AG04450 (cell line): ENCODE measurements at regions not wholly inside any gene's neighbourhood (a gene's known extent, or its start where the extent isn't known, plus 50 kb on each side); places are given as distances from the start of the nearest gene placed in this dataset.

Experiments used
- CTCF ChIA-PET: fragments of 300-600, 350-600 bp; formaldehyde crosslinking; extraction: SDS; loops from one replicate; lab custom pipeline; 2022; ENCODE audit warnings: antibody characterized with exemption, inconsistent platforms; lab: Charles Lee
- POLR2A ChIA-PET: fragments of 350-600 bp; formaldehyde crosslinking; extraction: SDS; loops from one replicate; lab custom pipeline; 2021; ENCODE audit warnings: antibody characterized with exemption, inconsistent platforms; lab: Yijun Ruan, JAX
- DNase-seq: peaks from one replicate; pipeline ENCODE4 v3.0.0-alpha.2; 2011; ENCODE audit warnings: low read depth, low spot score
- H3K27ac ChIP-seq: one replicate; pipeline ENCODE4 v1.5.1; 2012; ENCODE audit warnings: low read depth, low read length, control low read depth
- H3K27me3 ChIP-seq: one replicate; pipeline ENCODE4 v1.6.0; 2012; ENCODE audit warnings: low read length; ENCODE audit not compliant: control insufficient read depth, insufficient read depth
- H3K4me3 ChIP-seq: 2 replicates; pipeline ENCODE4 v1.5.1; 2011; ENCODE audit warnings: mild to moderate bottlenecking, low read depth, low read length, control low read depth
- H3K9me3 ChIP-seq: 2 replicates; pipeline ENCODE4 v1.5.1; 2012; ENCODE audit warnings: low read length; ENCODE audit not compliant: control insufficient read depth, insufficient read depth
- CTCF ChIP-seq: IDR thresholded peaks from 2 replicates; pipeline ENCODE4 v1.5.1; 2011; ENCODE audit warnings: low read depth, low read length, control low read depth, inconsistent platforms

- Histone ChIP-seq H3K27ac (no peak overlapping the region), H3K9me3 (no peaks in the 10 kb centered on the region), H3K27me3 (no peaks in the 10 kb centered on the region), H3K4me3 (no peak overlapping the region)
- POLR2A ChIA-PET, result no interaction called here
- no peak for DNase-seq
- CTCF ChIA-PET, result no interaction called here
- TF ChIP-seq CTCF, result no peak
These were observed 74.8 kb upstream of the PACRGL start for GRCh38 chr4:20625426-20625825.

DNA sequence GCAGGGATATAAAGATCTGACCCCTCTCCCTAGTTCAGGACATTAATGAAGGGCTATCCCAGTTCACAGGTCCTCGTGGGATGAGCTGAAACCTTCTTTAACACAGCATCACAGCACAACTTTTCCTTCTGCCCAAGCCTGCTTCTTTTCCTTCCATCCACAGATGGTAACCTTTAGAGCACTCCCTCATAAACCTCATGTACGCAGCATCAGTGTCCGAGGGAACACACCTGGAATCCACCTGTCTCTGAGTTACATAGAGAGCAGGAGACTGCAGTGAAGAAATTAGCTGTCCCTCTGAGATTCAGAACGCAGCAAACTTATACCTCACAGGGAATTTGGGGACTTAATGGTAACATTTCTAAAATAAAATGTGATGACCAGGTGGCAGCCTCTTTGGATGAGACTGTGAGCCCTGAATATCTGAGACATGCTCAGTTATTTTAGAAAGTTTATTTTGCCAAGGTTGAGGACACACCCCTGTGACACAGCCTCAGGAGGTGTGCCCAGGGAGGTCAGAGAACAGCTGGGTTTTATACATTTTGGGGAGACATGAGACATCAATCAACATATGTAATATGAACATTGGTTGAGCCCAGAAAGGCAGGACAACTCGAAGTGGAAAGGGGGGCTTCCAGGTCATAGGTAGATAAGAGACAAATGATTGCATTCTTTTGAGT is 73.8 kb upstream of the PACRGL start:
- Histone ChIP-seq H3K9me3 (no peaks in the 10 kb centered on the region), H3K27me3 (no peaks in the 10 kb centered on the region), H3K4me3 (no peak overlapping the region), H3K27ac (no peak overlapping the region)
- ChIA-PET CTCF (no interaction called here), POLR2A (no interaction called here)
- no peak for DNase-seq
- no peak for TF ChIP-seq CTCF

GRCh38 chr4:20627866-20628265 is 72.4 kb upstream of the PACRGL start:
- CTCF ChIA-PET, result no interaction called here
- DNase-seq, result no peak
- TF ChIP-seq CTCF, result no peak
- no peak overlapping the region for H3K4me3 ChIP-seq
- H3K9me3 ChIP-seq, result no peaks in the 10 kb centered on the region
- POLR2A ChIA-PET, result no interaction called here
- no peaks in the 10 kb centered on the region for H3K27me3 ChIP-seq
- no peak overlapping the region for H3K27ac ChIP-seq

DNA sequence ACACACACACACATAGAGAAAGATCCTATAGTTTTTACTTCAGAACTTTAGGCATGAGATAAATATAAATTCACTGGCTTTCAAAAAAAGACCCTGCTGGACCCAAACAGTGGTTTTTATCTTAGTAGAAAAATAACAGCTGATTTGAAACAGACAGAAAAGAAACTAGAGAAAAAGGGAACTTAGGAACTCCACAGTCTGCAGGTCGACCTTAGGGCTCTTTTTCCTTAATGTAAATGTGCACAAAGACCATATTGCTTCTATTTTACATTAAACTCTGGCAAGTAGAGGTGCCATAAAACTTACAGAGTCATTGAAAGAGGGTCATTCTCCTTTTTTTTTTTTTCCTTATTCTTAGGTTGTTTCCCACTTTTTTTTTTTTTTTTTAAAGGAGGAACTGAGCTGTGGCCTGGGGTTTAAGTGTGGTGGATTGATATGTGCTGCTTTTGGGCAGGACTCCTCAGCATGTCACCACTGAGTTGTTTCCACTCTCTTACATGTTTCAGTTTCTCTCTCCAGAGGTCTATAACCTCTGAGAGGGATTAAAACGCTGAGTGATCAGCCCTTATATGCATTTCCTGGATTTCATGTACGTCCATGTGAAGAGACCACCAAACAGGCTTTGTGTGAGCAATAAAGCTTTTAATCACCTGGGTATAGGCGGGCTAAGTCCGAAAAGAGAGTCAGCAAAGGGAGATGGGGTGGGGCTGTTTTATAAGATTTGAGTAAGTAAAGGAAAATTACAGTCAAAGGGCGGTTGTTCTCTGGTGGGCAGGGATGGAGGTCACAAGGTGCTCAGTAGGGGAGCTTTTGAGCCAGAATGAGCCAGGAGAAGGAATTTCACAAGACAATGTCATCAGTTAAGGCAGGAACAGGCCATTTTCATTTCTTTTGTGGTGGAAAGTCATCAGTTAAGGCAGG is 70.8 kb upstream of the PACRGL start:
- no peak overlapping the region for H3K4me3 ChIP-seq
- no peak overlapping the region for H3K27ac ChIP-seq
- H3K9me3 ChIP-seq, result no peaks in the 10 kb centered on the region
- H3K27me3 ChIP-seq, result no peaks in the 10 kb centered on the region
- ChIA-PET CTCF (interaction anchor here (0.7 kb wide), 2 partner anchors 23 to 1719 kb away, joined by 4 read pairs; no protein-coding TSS in a partner anchor), POLR2A (no interaction called here)
- TF ChIP-seq CTCF, result no peak
- no peak for DNase-seq

DNA sequence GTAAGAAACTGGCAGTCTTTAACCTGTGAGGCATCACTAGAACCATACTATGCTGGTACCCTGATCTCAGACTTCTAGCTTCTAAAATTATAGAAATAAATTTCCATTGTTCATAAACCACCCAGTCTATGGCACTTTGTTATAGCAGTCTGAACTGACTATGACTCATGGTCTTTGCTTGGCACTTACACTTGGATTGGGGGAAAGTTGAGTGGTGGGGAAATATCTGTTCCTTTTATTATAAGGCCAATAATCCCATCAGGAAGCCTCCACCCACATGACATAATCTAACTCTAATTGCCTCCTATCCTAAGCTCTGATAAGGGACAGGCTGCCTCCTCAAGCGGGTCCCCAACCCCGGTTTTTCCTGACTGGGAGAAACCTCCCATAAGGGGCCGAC is 61.4 kb upstream of the PACRGL start:
- H3K27me3 ChIP-seq, result no peaks in the 10 kb centered on the region
- no peak overlapping the region for H3K4me3 ChIP-seq
- ChIA-PET CTCF (interaction anchor here (1.8 kb wide), 1 partner anchor 46 kb away, joined by 4 read pairs; no protein-coding TSS in a partner anchor), POLR2A (no interaction called here)
- no peak for TF ChIP-seq CTCF
- DNase-seq, result no peak
- no peaks in the 10 kb centered on the region for H3K9me3 ChIP-seq
- H3K27ac ChIP-seq, result no peak overlapping the region
